Colonic mucosa (tissue), 4 donors: ENCODE measurements at regions not wholly inside any gene's neighbourhood (a gene's known extent, or its start where the extent isn't known, plus 50 kb on each side); places are given as distances from the start of the nearest gene placed in this dataset.

Experiments used
- DNase-seq: peaks from one replicate; pipeline ENCODE4 v3.0.0-alpha.2; 2020
- H3K27ac ChIP-seq: fragments of 200-600 bp; one replicate; pipeline ENCODE4 v1.8.0; 2021
- H3K27me3 ChIP-seq: fragments of 200-600 bp; one replicate; pipeline ENCODE4 v1.8.0; 2021
- H3K36me3 ChIP-seq: fragments of 200-600 bp; one replicate; pipeline ENCODE4 v1.8.0; 2021
- H3K4me1 ChIP-seq: fragments of 200-600 bp; one replicate; pipeline ENCODE4 v1.8.0; 2021; ENCODE audit warnings: mild to moderate bottlenecking
- H3K4me3 ChIP-seq: fragments of 200-600 bp; one replicate; pipeline ENCODE4 v1.8.0; 2021
- H3K9ac ChIP-seq, 2 donors: one replicate each; pipeline ENCODE4 v1.7.0; 2013; ENCODE audit warnings: control low read depth in 2 of 2, low read depth in 2 of 2, low read length in 2 of 2
- H3K9me3 ChIP-seq: fragments of 200-600 bp; one replicate; pipeline ENCODE4 v1.8.0; 2021
- intact Hi-C: fragments of 100-400 bp; cut with DNase I; formaldehyde crosslinking; loops from one replicate; pipeline ENCODE4 v1.14.1; 2022
- TF ChIP-seq, protein P1 (sequence below): fragments of 200-600 bp; IDR thresholded peaks from one replicate; pipeline ENCODE4 v1.8.0; 2022; ENCODE audit warnings: antibody characterized with exemption, mild to moderate bottlenecking
- donor health status: healthy.
- donor health status: DM: no; HTN: no; CAD: no.
- donor health status: DM: no; HTN: no; CAD: no.

DNA sequence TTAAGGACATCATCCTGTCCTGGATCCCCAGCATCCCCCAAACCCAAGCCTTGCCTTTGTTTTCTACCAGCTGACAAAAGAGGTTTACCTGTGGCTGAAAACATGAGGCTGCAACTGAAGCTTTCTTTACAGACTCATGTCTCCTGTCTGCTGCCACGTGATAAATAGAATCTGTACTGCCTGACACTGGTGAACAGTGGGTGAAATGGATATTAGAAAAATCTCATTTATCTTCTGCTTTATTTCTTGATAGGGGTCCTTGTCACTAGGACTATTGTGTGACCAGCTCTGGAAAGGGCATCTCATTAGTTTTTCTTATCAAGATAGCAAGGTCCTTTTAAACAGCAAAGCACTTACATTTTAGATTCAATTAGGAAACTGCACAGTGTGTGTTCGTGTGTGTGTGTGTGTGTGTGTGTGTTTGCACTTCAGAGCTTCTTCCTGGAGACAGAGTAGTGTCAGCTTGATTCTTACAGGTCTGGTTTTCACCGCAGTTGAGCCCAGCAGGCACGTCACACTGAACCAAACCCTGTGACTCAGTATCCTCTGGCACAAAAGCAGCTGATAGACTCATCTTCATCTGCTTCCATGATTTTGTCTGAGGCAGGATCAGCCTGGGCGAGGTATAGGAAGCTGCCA lies 373.5 kb upstream of the CELF2 start:
- TF ChIP-seq, protein P1, sequence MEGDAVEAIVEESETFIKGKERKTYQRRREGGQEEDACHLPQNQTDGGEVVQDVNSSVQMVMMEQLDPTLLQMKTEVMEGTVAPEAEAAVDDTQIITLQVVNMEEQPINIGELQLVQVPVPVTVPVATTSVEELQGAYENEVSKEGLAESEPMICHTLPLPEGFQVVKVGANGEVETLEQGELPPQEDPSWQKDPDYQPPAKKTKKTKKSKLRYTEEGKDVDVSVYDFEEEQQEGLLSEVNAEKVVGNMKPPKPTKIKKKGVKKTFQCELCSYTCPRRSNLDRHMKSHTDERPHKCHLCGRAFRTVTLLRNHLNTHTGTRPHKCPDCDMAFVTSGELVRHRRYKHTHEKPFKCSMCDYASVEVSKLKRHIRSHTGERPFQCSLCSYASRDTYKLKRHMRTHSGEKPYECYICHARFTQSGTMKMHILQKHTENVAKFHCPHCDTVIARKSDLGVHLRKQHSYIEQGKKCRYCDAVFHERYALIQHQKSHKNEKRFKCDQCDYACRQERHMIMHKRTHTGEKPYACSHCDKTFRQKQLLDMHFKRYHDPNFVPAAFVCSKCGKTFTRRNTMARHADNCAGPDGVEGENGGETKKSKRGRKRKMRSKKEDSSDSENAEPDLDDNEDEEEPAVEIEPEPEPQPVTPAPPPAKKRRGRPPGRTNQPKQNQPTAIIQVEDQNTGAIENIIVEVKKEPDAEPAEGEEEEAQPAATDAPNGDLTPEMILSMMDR, result no peak
- Histone ChIP-seq H3K9me3 (no peaks in the 10 kb centered on the region), H3K36me3 (no peaks in the 10 kb centered on the region), H3K27me3 (no peaks in the 10 kb centered on the region), H3K27ac (no peak overlapping the region), H3K4me3 (no peak overlapping the region), H3K9ac (no peak overlapping the region), H3K4me1 (no peaks in the 10 kb centered on the region)
- intact Hi-C loops, result no loop called here
- DNase-seq, result no peak

DNA sequence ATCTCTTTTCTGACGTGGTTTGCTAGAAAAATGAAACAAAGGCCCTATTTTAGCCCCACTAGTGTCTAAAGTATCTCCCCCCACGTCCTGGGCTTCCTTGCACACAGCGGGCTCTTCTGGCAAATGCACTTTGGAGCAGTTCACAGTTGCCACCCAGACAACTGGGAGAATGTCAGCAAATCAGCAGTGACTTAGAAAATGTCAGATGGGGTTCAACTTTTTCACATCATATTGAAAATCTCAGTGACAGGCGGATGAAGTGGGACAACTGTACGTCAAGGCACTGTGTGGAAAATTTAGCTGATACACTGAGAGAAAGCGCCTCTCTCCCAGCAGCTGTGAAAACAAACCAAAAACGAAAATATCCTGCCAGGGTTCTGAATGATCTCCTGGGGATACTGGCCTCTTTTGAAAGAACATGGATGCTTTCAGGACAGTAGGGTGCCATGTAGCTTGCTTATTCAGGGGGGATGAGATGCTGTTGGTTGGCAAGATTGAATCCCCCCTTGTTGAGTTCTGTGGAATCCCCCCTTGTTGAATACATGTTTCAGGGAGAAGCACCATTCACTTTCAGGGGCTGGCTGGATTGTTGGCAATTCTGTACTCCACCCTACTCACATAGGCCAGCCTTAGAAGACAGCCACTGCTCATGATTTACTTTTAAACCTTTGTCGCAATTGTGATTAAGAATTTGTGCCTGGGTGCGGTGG lies 372.8 kb upstream of the CELF2 start:
- H3K4me3 ChIP-seq, result no peak overlapping the region
- no peaks in the 10 kb centered on the region for H3K36me3 ChIP-seq
- no peaks in the 10 kb centered on the region for H3K4me1 ChIP-seq
- no peak overlapping the region for H3K27ac ChIP-seq
- H3K27me3 ChIP-seq, result no peaks in the 10 kb centered on the region
- intact Hi-C loops, result no loop called here
- no peak for DNase-seq
- H3K9me3 ChIP-seq, result no peaks in the 10 kb centered on the region
- no peak overlapping the region for H3K9ac ChIP-seq
- TF ChIP-seq, protein P1, result no peak

DNA sequence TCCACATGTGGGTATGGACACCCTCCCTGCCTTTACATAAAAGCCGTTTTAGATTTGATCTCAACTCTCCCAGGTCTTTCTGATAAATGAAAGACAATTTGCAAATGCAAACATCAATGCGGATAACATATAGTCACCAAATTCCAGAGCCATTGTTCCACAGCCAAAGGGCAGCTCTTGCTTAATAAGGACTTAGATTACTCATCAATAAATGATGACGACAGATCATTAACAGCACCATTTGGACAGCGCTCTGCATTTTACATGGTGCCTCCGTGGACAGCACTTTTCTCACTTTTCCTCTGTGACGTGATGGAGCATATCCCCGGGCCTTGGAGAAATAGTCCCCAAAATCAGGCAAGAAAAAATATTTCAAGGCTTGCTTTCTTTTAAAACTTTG lies 370.3 kb upstream of the CELF2 start:
- Histone ChIP-seq H3K36me3 (no peaks in the 10 kb centered on the region), H3K4me3 (no peak overlapping the region), H3K9ac (no peak overlapping the region), H3K27me3 (no peaks in the 10 kb centered on the region), H3K27ac (no peak overlapping the region), H3K9me3 (no peaks in the 10 kb centered on the region), H3K4me1 (no peaks in the 10 kb centered on the region)
- no peak for DNase-seq
- TF ChIP-seq, protein P1, result no peak
- intact Hi-C loops, result no loop called here

DNA sequence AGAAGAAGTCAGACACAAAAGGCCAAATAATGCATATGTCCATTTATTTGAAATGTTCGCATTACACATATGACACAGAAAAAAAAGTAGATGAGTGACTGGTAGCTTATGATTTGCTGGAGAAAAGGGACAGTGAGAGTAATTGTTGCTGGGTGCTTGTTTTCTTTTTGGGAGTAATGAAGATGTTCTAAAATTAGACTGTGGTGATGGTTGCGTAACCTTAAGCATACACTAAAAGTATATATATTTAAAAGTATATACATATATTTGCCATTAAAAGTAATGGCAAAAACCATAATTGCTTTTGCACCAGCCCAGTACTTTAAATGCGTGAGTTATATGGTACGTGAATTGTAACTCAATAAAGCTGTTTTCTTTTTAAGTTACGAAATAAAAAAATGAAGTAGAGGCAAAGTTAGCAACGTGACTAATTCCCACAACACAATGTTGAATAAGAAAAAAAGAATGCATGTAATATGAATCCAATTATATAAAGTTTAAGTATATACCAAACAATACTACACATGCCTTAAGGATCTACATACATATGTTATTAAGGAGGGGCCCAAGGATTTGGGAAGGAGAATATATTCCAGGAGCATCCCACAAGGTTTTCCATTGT lies 360.4 kb upstream of the CELF2 start:
- intact Hi-C loops, result no loop called here
- no peaks in the 10 kb centered on the region for H3K27me3 ChIP-seq
- DNase-seq, result no peak
- H3K27ac ChIP-seq, result no peak overlapping the region
- no peak overlapping the region for H3K4me3 ChIP-seq
- H3K4me1 ChIP-seq, result no peaks in the 10 kb centered on the region
- no peaks in the 10 kb centered on the region for H3K36me3 ChIP-seq
- no peaks in the 10 kb centered on the region for H3K9me3 ChIP-seq
- TF ChIP-seq, protein P1, result no peak
- H3K9ac ChIP-seq, result no peak overlapping the region

DNA sequence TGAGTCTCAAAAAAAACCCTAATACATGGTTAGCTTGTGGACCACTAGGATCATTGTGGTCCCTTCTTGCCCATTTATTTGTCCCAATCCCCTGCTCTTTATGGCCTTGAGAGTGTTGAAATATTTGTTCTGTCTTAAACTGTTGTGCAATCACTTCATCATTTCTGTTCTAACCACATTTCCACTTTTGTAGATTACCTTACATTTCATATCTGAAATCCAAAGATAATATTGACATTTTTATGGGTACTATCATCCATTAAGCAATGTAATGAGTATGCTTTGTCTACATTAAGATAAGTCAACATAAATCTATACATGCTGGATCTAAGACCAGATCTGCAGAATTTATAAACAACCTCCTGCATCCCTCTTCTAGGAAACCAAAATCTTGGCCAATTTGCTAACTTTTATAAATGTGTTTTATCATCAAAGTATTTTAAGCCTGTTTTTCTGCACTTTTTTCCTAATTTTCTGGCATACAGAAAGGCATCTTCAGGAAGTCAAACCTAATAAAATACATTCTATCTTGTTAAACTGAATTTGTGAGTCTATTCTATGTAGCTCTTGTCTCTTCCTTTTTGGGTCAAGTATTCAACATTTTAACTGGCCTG lies 359.4 kb upstream of the CELF2 start:
- TF ChIP-seq, protein P1, result no peak
- H3K36me3 ChIP-seq, result no peaks in the 10 kb centered on the region
- no peak overlapping the region for H3K27ac ChIP-seq
- no peaks in the 10 kb centered on the region for H3K9me3 ChIP-seq
- H3K4me3 ChIP-seq, result no peak overlapping the region
- H3K4me1 ChIP-seq, result no peaks in the 10 kb centered on the region
- intact Hi-C loops, result no loop called here
- H3K27me3 ChIP-seq, result no peaks in the 10 kb centered on the region
- DNase-seq, result no peak
- no peak overlapping the region for H3K9ac ChIP-seq
